K562 (cell line): ENCODE measurements at regions not wholly inside any gene's neighbourhood (a gene's known extent, or its start where the extent isn't known, plus 50 kb on each side); places are given as distances from the start of the nearest gene placed in this dataset.

ENCODE experiments used
- BMI1 ChIP-seq: fragments of 150-350 bp; IDR thresholded peaks from 2 replicates; pipeline ENCODE4 v1.6.1; 2014; ENCODE audit warnings: low read length
- CBFA2T3 ChIP-seq: fragments of 450-650 bp; IDR thresholded peaks from 2 replicates; pipeline ENCODE4 v1.6.1; 2017
- CBX3 ChIP-seq, 2 experiments: IDR thresholded peaks; 1 replicate in 1 of 2; 2 replicates in 1 of 2; pipeline ENCODE4 v1.6.1; 2012; ENCODE audit warnings: inconsistent platforms in 2 of 2, low read length in 2 of 2, borderline replicate concordance in 1 of 2, control low read depth in 1 of 2
- ELF1 ChIP-seq: fragments of 200-800 bp; sonication (Bioruptor generic); IDR thresholded peaks from 2 replicates; pipeline ENCODE4 v1.6.1; 2016; ENCODE audit warnings: missing genetic modification characterization, missing compliant biosample characterization
- ETV1 ChIP-seq: fragments of 450-650 bp; conservative IDR thresholded peaks from 2 replicates; pipeline ENCODE4 v1.6.1; 2016; ENCODE audit warnings: missing genetic modification characterization, control low read depth, low read depth, missing compliant biosample characterization
- FOXK2 ChIP-seq, 2 experiments: fragments of 450-650 bp; IDR thresholded peaks in 1 of 2; conservative IDR thresholded peaks in 1 of 2; 2 replicates each; pipeline ENCODE4 v1.6.1; 2016; ENCODE audit warnings: low read depth in 2 of 2, mild to moderate bottlenecking in 1 of 2
- GTF2E2 ChIP-seq: fragments of 200-800 bp; sonication (Bioruptor generic); IDR thresholded peaks from 2 replicates; pipeline ENCODE4 v1.6.1; 2016; ENCODE audit warnings: missing genetic modification characterization, missing compliant biosample characterization
- HDAC3 ChIP-seq: fragments of 450-650 bp; IDR thresholded peaks from 2 replicates; pipeline ENCODE4 v1.6.1; 2018; ENCODE audit warnings: borderline replicate concordance, mild to moderate bottlenecking, moderate library complexity; ENCODE audit not compliant: partially characterized antibody
- L3MBTL2 ChIP-seq: fragments of 450-650 bp; IDR thresholded peaks from 2 replicates; pipeline ENCODE4 v1.6.1; 2016; ENCODE audit warnings: mild to moderate bottlenecking, moderate library complexity
- MCM2 ChIP-seq: fragments of 450-650 bp; IDR thresholded peaks from 2 replicates; pipeline ENCODE4 v1.6.1; 2017; ENCODE audit warnings: low read depth, mild to moderate bottlenecking
- MYC ChIP-seq, 2 experiments: fragments of 250-450 bp in 1 of 2; sonication (Bioruptor Pico) in 1 of 2; IDR thresholded peaks; 2 replicates each; pipeline versions ENCODE4 v1.5.1 to v1.6.1; 2012 to 2021; ENCODE audit warnings: low read depth in 2 of 2, borderline replicate concordance in 1 of 2, improper control_type of control experiment in 1 of 2, low read length in 1 of 2, mild to moderate bottlenecking in 1 of 2, moderate library complexity in 1 of 2
- RAD21 ChIP-seq, 2 experiments: fragments of 250-450 bp in 1 of 2; fragments of 450-650 bp in 1 of 2; sonication (Bioruptor Pico) in 1 of 2; formaldehyde crosslinking in 1 of 2; IDR thresholded peaks in 1 of 2; conservative IDR thresholded peaks in 1 of 2; 2 replicates each; pipeline versions ENCODE4 v1.4.0 to v1.8.0; 2020 to 2022; ENCODE audit warnings: mild to moderate bottlenecking in 2 of 2, moderate library complexity in 1 of 2
- RBFOX2 ChIP-seq: fragments of 200-400 bp; formaldehyde crosslinking; IDR thresholded peaks from 2 replicates; pipeline ENCODE4 v1.6.1; 2017; ENCODE audit warnings: low read depth, mild to moderate bottlenecking, low read length, moderate library complexity
- RBM22 ChIP-seq: fragments of 200-400 bp; formaldehyde crosslinking; IDR thresholded peaks from 2 replicates; pipeline ENCODE4 v1.6.1; 2018; ENCODE audit warnings: low read length, low read depth; ENCODE audit not compliant: poor library complexity, severe bottlenecking
- RUNX1 ChIP-seq: sonication (generic); IDR thresholded peaks from 2 replicates; pipeline ENCODE4 v1.6.1; 2016; ENCODE audit warnings: antibody characterized with exemption, low read depth
- SIN3B ChIP-seq: fragments of 450-650 bp; IDR thresholded peaks from 2 replicates; pipeline ENCODE4 v1.6.1; 2017; ENCODE audit warnings: low read depth, mild to moderate bottlenecking, moderate library complexity
- SRF ChIP-seq, 2 experiments: fragments of 250-450, 450-650 bp in 1 of 2; sonication (Bioruptor Pico) in 1 of 2; sonication (generic) in 1 of 2; formaldehyde crosslinking; IDR thresholded peaks; 2 replicates each; pipeline versions ENCODE4 v1.5.0 to v1.5.1; 2020 to 2022; ENCODE audit warnings: mild to moderate bottlenecking in 1 of 2, missing genetic modification reagents in 1 of 2
- XRCC5 ChIP-seq: fragments of 200-400 bp; formaldehyde crosslinking; IDR thresholded peaks from 2 replicates; pipeline ENCODE4 v1.6.1; 2017; ENCODE audit warnings: low read depth, mild to moderate bottlenecking, low read length
- ZBTB2 ChIP-seq: fragments of 450-650 bp; IDR thresholded peaks from 2 replicates; pipeline ENCODE4 v1.6.1; 2016; ENCODE audit warnings: antibody characterized with exemption
- ZBTB9 ChIP-seq: fragments of 450-650 bp; formaldehyde crosslinking; IDR thresholded peaks from 2 replicates; pipeline ENCODE4 v1.4.0; 2020; ENCODE audit warnings: mild to moderate bottlenecking, moderate library complexity
- ZC3H8 ChIP-seq: fragments of 450-650 bp; IDR thresholded peaks from 2 replicates; pipeline ENCODE4 v1.6.1; 2017
- ZNF3 ChIP-seq: fragments of 250-450 bp; sonication (Bioruptor Pico); IDR thresholded peaks from 2 replicates; pipeline ENCODE4 v1.5.0; 2021; ENCODE audit warnings: mild to moderate bottlenecking, moderate library complexity
- ZNF512 ChIP-seq: IDR thresholded peaks from 2 replicates; pipeline ENCODE4 v1.6.1; 2016; ENCODE audit warnings: missing genetic modification characterization, missing compliant biosample characterization
- ZNF551 ChIP-seq: fragments of 250-450 bp; sonication (Bioruptor Pico); IDR thresholded peaks from 2 replicates; pipeline ENCODE4 v1.5.0; 2021; ENCODE audit warnings: mild to moderate bottlenecking, moderate library complexity
- ZNF75A ChIP-seq: fragments of 450-650 bp; formaldehyde crosslinking; IDR thresholded peaks from 2 replicates; pipeline ENCODE4 v1.4.0; 2020; ENCODE audit warnings: mild to moderate bottlenecking

DNA sequence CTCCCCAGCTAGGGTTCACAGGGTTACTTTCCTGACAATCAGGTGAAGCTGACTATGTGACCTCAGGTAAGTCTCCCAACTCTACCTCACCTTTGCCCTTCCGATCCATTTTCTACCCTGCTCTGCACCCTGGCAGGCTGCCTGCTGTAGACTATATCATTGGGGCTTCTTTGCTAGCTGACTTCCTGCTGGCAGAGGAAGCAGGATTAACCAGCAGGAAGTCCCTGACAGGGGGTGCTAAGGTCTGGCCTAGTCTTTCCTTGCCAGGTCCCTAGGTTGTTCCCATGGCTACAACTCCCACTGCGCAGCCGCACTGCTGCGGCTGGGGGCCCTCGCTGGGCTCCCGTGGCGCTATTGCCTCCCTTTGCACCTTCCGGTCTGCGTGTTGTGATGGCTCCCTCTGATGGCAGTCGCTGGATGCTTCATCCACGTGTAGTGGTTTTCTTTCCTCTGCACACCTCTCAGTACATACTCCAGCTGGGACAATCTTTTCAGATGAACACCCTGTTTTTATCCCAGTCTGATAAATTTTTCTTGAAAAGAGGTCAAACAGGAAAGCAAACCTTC lies 365.9 kb downstream of the REEP3 start (continued):
- TF ChIP-seq ELF1 (peak; percentile 66), ZNF75A (CRISPR knock-in tag) (no peak), XRCC5 (no peak), ZNF3 (CRISPR knock-in tag) (no peak), HDAC3 (no peak), ZNF551 (CRISPR knock-in tag) (no peak), FOXK2 (conservative IDR thresholded peaks at IDR 0.05 in 1 of 2, IDR thresholded peaks at IDR 0.05 in 1 of 2; ENCODE audit: low read depth in 2 of 2) (no peak), ZBTB9 (CRISPR knock-in tag) (no peak), RBFOX2 (no peak), GTF2E2 (tag) (no peak), SRF (CRISPR knock-in tag; IDR thresholded peaks at IDR 0.05) (0 out of 4 replicates have a peak, but pooled peaks of 1 of the 2 experiments have one; percentile 21), ZBTB2 (0 out of 2 replicates have a peak, but pooled peaks have one; percentile 38), L3MBTL2 (peak; percentile 72), RUNX1 (no peak), ZC3H8 (no peak), MCM2 (no peak), BMI1 (0 out of 2 replicates have a peak, but pooled peaks have one; percentile 44), RBM22 (no peak), ZNF512 (no peak), SIN3B (no peak), RAD21 (CRISPR knock-in tag; conservative IDR thresholded peaks at IDR 0.05 in 1 of 2, IDR thresholded peaks at IDR 0.05 in 1 of 2) (peak; percentile 30 to 43; a peak in 3 of 4 replicates), CBX3 (IDR thresholded peaks at IDR 0.05; ENCODE audit: borderline replicate concordance in 1 of 2, low read length in 2 of 2) (peak in 1 of 2 experiments; percentile 45; a peak in 1 of 3 replicates), CBFA2T3 (no peak), ETV1 (tag) (peak; percentile 90), MYC (IDR thresholded peaks at IDR 0.05; ENCODE audit: low read depth, low read length) (peak; percentile 78), MYC (CRISPR knock-in tag; IDR thresholded peaks at IDR 0.05; ENCODE audit: borderline replicate concordance, low read depth) (no peak)
